ENCODE measurements at regions not wholly inside any gene's neighbourhood (a gene's known extent, or its start where the extent isn't known, plus 50 kb on each side); places are given as distances from the start of the nearest gene placed in this dataset.
"Not testable (repeated sequence)": the region's sequence is repeated elsewhere in the genome, so short reads cannot be mapped to it uniquely, and the experiment has no call there.

- TF ChIP-seq CTCF (IDR thresholded peaks at IDR 0.05; ENCODE audit: insufficient read depth, low read length, poor library complexity, severe bottlenecking) (no peak), EZH2phosphoT487 (conservative IDR thresholded peaks at IDR 0.05; ENCODE audit: low read length) (no peak)
Observed at GRCh38 chr14:53840444-53840843, 116.2 kb downstream of the BMP4 start.

GRCh38 chr14:53838374-53838773 is 118.3 kb downstream of the BMP4 start:
- no peak overlapping the region for H3K4me3 ChIP-seq (ENCODE audit: insufficient read depth, low read length, poor library complexity, severe bottlenecking)
- H3K36me3 ChIP-seq (ENCODE audit: low read length), result no peaks in the 10 kb centered on the region
- no peaks in the 10 kb centered on the region for H3K9me3 ChIP-seq (ENCODE audit: insufficient read depth, low read length)
- H3K9me2 ChIP-seq (replicated peaks; ENCODE audit: insufficient read depth, low read length), result no peaks in the 10 kb centered on the region
- H3K79me2 ChIP-seq (ENCODE audit: insufficient read depth, low read length), result no peaks in the 10 kb centered on the region
- H3K4me2 ChIP-seq (ENCODE audit: low read depth, low read length, poor library complexity, severe bottlenecking), result no peak overlapping the region
- no peak overlapping the region for H3K9ac ChIP-seq (ENCODE audit: low read length)
- H2AFZ ChIP-seq (ENCODE audit: low read depth, low read length, severe bottlenecking), result no peak overlapping the region
- H3K27ac ChIP-seq (ENCODE audit: low read depth, low read length), result no peak overlapping the region
- TF ChIP-seq EZH2phosphoT487 (conservative IDR thresholded peaks at IDR 0.05; ENCODE audit: low read length) (no peak), CTCF (IDR thresholded peaks at IDR 0.05; ENCODE audit: insufficient read depth, low read length, poor library complexity, severe bottlenecking) (no peak)
- no peaks in the 10 kb centered on the region for H4K20me1 ChIP-seq (ENCODE audit: low read depth, low read length)
- H3K27me3 ChIP-seq (ENCODE audit: low read length), result no peaks in the 10 kb centered on the region
- no peaks in the 10 kb centered on the region for H3F3A ChIP-seq (ENCODE audit: insufficient read depth)

More at GRCh38 chr14:53840444-53840843, 116.2 kb downstream of the BMP4 start:
- Histone ChIP-seq H3K4me3 (ENCODE audit: insufficient read depth, low read length, poor library complexity, severe bottlenecking) (no peak overlapping the region), H3K27ac (ENCODE audit: low read depth, low read length) (no peak overlapping the region), H3K27me3 (ENCODE audit: low read length) (no peaks in the 10 kb centered on the region), H3K36me3 (ENCODE audit: low read length) (no peaks in the 10 kb centered on the region), H3F3A (ENCODE audit: insufficient read depth) (no peaks in the 10 kb centered on the region), H3K9me2 (replicated peaks; ENCODE audit: insufficient read depth, low read length) (no peaks in the 10 kb centered on the region), H3K4me2 (ENCODE audit: low read depth, low read length, poor library complexity, severe bottlenecking) (no peak overlapping the region), H3K9me3 (ENCODE audit: insufficient read depth, low read length) (no peaks in the 10 kb centered on the region), H3K9ac (ENCODE audit: low read length) (no peak overlapping the region), H2AFZ (ENCODE audit: low read depth, low read length, severe bottlenecking) (no peak overlapping the region), H4K20me1 (ENCODE audit: low read depth, low read length) (no peaks in the 10 kb centered on the region), H3K79me2 (ENCODE audit: insufficient read depth, low read length) (no peaks in the 10 kb centered on the region)

GRCh38 chr14:53837656-53838055 is 119.0 kb downstream of the BMP4 start:
- not testable (repeated sequence) for H2AFZ ChIP-seq (ENCODE audit: low read depth, low read length, severe bottlenecking); H3F3A ChIP-seq (ENCODE audit: insufficient read depth); H3K4me2 ChIP-seq (ENCODE audit: low read depth, low read length, poor library complexity, severe bottlenecking); H4K20me1 ChIP-seq (ENCODE audit: low read depth, low read length); H3K36me3 ChIP-seq (ENCODE audit: low read length); H3K9me3 ChIP-seq (ENCODE audit: insufficient read depth, low read length); H3K9me2 ChIP-seq (replicated peaks; ENCODE audit: insufficient read depth, low read length); H3K4me3 ChIP-seq (ENCODE audit: insufficient read depth, low read length, poor library complexity, severe bottlenecking); H3K27me3 ChIP-seq (ENCODE audit: low read length); H3K9ac ChIP-seq (ENCODE audit: low read length); H3K27ac ChIP-seq (ENCODE audit: low read depth, low read length); H3K79me2 ChIP-seq (ENCODE audit: insufficient read depth, low read length)

- Histone ChIP-seq H3K27ac (ENCODE audit: low read depth, low read length) (no peak overlapping the region), H3K4me2 (ENCODE audit: low read depth, low read length, poor library complexity, severe bottlenecking) (no peak overlapping the region), H3F3A (ENCODE audit: insufficient read depth) (no peaks in the 10 kb centered on the region), H3K9me2 (replicated peaks; ENCODE audit: insufficient read depth, low read length) (no peaks in the 10 kb centered on the region), H3K27me3 (ENCODE audit: low read length) (no peaks in the 10 kb centered on the region), H4K20me1 (ENCODE audit: low read depth, low read length) (no peaks in the 10 kb centered on the region), H2AFZ (ENCODE audit: low read depth, low read length, severe bottlenecking) (no peak overlapping the region), H3K36me3 (ENCODE audit: low read length) (no peaks in the 10 kb centered on the region), H3K9me3 (ENCODE audit: insufficient read depth, low read length) (no peaks in the 10 kb centered on the region), H3K79me2 (ENCODE audit: insufficient read depth, low read length) (no peaks in the 10 kb centered on the region), H3K4me3 (ENCODE audit: insufficient read depth, low read length, poor library complexity, severe bottlenecking) (no peak overlapping the region), H3K9ac (ENCODE audit: low read length) (no peak overlapping the region)
- TF ChIP-seq EZH2phosphoT487 (conservative IDR thresholded peaks at IDR 0.05; ENCODE audit: low read length) (no peak), CTCF (IDR thresholded peaks at IDR 0.05; ENCODE audit: insufficient read depth, low read length, poor library complexity, severe bottlenecking) (no peak)
Observed at GRCh38 chr14:53836551-53836950, 120.1 kb downstream of the BMP4 start.

Data from SU-DHL-6 (cell line).